ENCODE measurements at regions not wholly inside any gene's neighbourhood (a gene's known extent, or its start where the extent isn't known, plus 50 kb on each side); places are given as distances from the start of the nearest gene placed in this dataset.
"Not testable (repeated sequence)": the region's sequence is repeated elsewhere in the genome, so short reads cannot be mapped to it uniquely, and the experiment has no call there.

DNA sequence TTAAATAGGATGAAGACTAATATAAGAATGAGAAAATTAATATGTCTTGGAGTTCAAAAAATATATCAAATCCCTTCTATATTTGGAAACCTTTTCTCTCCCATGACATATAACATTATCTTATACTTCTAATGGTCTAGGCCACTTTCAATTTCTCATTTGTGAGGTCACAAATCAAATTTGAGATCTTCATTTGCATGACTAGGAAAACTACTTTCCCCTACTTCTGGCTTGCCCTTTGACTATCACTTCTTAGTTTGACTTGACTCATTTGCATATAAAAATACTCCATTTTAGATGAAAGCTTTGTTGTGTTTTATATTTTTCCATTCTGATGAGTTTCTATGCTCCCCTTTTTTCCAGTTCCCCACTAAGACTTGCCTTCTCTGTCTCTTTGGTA lies 598.6 kb upstream of the TBL1XR1 start:
- Mint-ChIP-seq H3K4me3 (no peak overlapping the region), H3K36me3 (ENCODE audit: low read depth) (no peaks in the 10 kb centered on the region), H3K27ac (no peak overlapping the region), H3K9me3 (no peaks in the 10 kb centered on the region), H3K27me3 (ENCODE audit: low read depth, poor library complexity) (no peaks in the 10 kb centered on the region), H3K4me1 (no peaks in the 10 kb centered on the region)
- no peak for TF ChIP-seq CTCF (IDR thresholded peaks at IDR 0.05)
- DNase-seq = no peak

- Mint-ChIP-seq H3K4me1 (peaks cover 38% of the 10 kb centered on the region), H3K27ac (peak overlapping the region; percentile 52)
- H3K4me3 Mint-ChIP-seq; DNase-seq; H3K27me3 Mint-ChIP-seq (ENCODE audit: low read depth, poor library complexity); H3K36me3 Mint-ChIP-seq (ENCODE audit: low read depth); H3K9me3 Mint-ChIP-seq: not testable (repeated sequence)
Observed at GRCh38 chr3:177800147-177800546, 602.9 kb upstream of the TBL1XR1 start.

DNA sequence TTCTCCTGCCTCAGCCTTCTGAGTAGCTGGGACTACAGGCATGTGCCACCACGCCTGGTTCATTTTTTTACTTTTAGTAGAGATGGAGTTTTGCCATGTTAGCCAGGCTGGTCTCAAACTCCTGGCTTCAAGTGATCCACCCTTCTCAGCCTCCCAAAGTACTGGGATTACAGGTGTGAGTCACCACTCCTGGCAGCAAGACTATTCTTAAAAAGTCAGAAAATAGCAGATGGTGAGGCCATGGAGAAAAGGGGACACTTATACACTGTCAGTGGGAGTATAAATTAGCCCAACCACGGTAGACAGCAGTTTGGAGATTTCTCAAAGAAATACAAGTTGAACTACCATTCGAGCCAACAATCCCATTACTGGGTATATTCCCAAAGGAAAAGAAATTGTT lies 603.3 kb upstream of the TBL1XR1 start:
- H3K4me1 Mint-ChIP-seq = peaks cover 38% of the 10 kb centered on the region
- no peak overlapping the region for H3K27ac Mint-ChIP-seq
- H3K27me3 Mint-ChIP-seq (ENCODE audit: low read depth, poor library complexity) = no peaks in the 10 kb centered on the region

DNA sequence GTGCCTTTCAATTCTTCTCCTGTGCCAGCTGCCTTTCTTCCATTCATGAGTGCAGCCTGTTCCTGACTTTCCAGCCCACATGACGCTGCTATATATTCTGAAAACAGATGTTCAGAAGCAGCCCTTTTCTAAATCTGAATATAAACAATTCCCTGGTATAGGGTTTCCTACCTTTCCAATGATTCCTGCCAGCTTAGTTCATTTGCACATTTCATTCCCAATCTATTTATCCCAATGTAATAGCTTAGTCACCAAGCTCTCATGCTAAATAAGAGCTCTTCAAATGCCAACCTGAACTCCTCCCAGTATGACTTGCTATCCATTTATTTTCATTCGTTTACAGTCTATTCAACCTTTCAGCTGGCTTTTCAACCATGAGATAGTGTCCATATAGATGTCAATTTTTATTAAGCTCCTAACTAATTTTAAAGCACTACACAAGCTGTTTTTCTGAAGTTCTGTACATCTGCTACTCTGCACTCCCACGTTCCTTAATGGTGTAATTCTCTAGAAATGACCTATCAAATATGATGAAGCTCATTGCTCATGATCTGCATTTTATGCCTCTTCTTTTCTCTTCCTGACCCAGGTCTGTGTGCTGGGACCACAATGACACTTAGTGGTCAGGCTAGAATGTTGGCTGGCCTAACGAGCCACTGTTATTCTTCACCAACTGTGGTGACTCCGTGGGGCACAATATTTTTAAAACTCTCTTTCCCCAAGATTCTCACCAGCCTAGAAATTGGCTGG lies 605.0 kb upstream of the TBL1XR1 start:
- Mint-ChIP-seq H3K27me3 (ENCODE audit: low read depth, poor library complexity) (no peaks in the 10 kb centered on the region), H3K27ac (peak overlapping the region; percentile 52), H3K9me3 (peaks cover 6% of the 10 kb centered on the region), H3K36me3 (ENCODE audit: low read depth) (peaks cover 4% of the 10 kb centered on the region), H3K4me1 (peaks cover 38% of the 10 kb centered on the region), H3K4me3 (no peak overlapping the region)
- DNase-seq = no peak
- TF ChIP-seq CTCF (IDR thresholded peaks at IDR 0.05) = no peak

More for the DNA sequence above, 603.3 kb upstream of the TBL1XR1 start:
- no peak for DNase-seq
- TF ChIP-seq CTCF (IDR thresholded peaks at IDR 0.05) = no peak
- H3K4me3 Mint-ChIP-seq = no peak overlapping the region
- no peaks in the 10 kb centered on the region for H3K36me3 Mint-ChIP-seq (ENCODE audit: low read depth)
- H3K9me3 Mint-ChIP-seq = no peaks in the 10 kb centered on the region

GRCh38 chr3:177803500-177803899 lies 606.2 kb upstream of the TBL1XR1 start:
- no peak for DNase-seq
- peaks cover 17% of the 10 kb centered on the region for H3K9me3 Mint-ChIP-seq
- H3K4me3 Mint-ChIP-seq = no peak overlapping the region
- no peak for TF ChIP-seq CTCF (IDR thresholded peaks at IDR 0.05)
- peaks cover 38% of the 10 kb centered on the region for H3K4me1 Mint-ChIP-seq
- peaks cover 16% of the 10 kb centered on the region for H3K36me3 Mint-ChIP-seq (ENCODE audit: low read depth)
- H3K27me3 Mint-ChIP-seq (ENCODE audit: low read depth, poor library complexity) = no peaks in the 10 kb centered on the region
- no peak overlapping the region for H3K27ac Mint-ChIP-seq

- H3K27ac Mint-ChIP-seq = no peak overlapping the region
- no peak overlapping the region for H3K4me3 Mint-ChIP-seq
- H3K36me3 Mint-ChIP-seq (ENCODE audit: low read depth) = peaks cover 16% of the 10 kb centered on the region
- peaks cover 17% of the 10 kb centered on the region for H3K9me3 Mint-ChIP-seq
- H3K27me3 Mint-ChIP-seq (ENCODE audit: low read depth, poor library complexity) = no peaks in the 10 kb centered on the region
- no peak for TF ChIP-seq CTCF (IDR thresholded peaks at IDR 0.05)
- DNase-seq = no peak
- H3K4me1 Mint-ChIP-seq = peaks cover 38% of the 10 kb centered on the region
Observed at GRCh38 chr3:177804032-177804431, 606.8 kb upstream of the TBL1XR1 start.
